Esophagus muscularis mucosa (tissue), 4 donors: ENCODE measurements at regions not wholly inside any gene's neighbourhood (a gene's known extent, or its start where the extent isn't known, plus 50 kb on each side); places are given as distances from the start of the nearest gene placed in this dataset.

Experiments used
- DNase-seq: peaks from one replicate; pipeline ENCODE4 v3.0.0-alpha.2; 2017; ENCODE audit errors: extremely low spot score
- H3K27ac ChIP-seq, 4 donors: fragments of 200-600 bp; sonication (generic); replicated peaks in 1 of 4; 1 replicate in 3 of 4; 2 replicates in 1 of 4; pipeline ENCODE4 v1.5.1; 2016 to 2019; ENCODE audit warnings: mild to moderate bottlenecking in 1 of 4
- H3K27me3 ChIP-seq, 4 donors: fragments of 200-600 bp; sonication (generic); one replicate each; pipeline versions ENCODE4 v1.5.1 to v1.6.0; 2016 to 2019
- H3K36me3 ChIP-seq, 4 donors: fragments of 200-600 bp; sonication (generic); one replicate each; pipeline ENCODE4 v1.5.1; 2016 to 2019
- H3K4me1 ChIP-seq, 4 donors: fragments of 200-600 bp; sonication (generic); one replicate each; pipeline ENCODE4 v1.5.1; 2016 to 2019
- H3K4me3 ChIP-seq, 4 donors: fragments of 200-600 bp; sonication (generic); 1 replicate in 2 of 4; 2 replicates in 2 of 4; pipeline ENCODE4 v1.5.1; 2016 to 2019; ENCODE audit warnings: mild to moderate bottlenecking in 4 of 4, moderate library complexity in 1 of 4
- H3K9me3 ChIP-seq, 4 donors: fragments of 200-600 bp; sonication (generic); 1 replicate in 3 of 4; 2 replicates in 1 of 4; pipeline ENCODE4 v1.5.1; 2016 to 2019
- EP300 ChIP-seq: sonication (generic); formaldehyde crosslinking; IDR thresholded peaks from one replicate; pipeline ENCODE4 v1.6.1; 2017; ENCODE audit warnings: antibody characterized with exemption
- POLR2A ChIP-seq: fragments of 450-650 bp; IDR thresholded peaks from one replicate; pipeline ENCODE4 v1.6.1; 2017; ENCODE audit warnings: antibody characterized with exemption, moderate library complexity, mild to moderate bottlenecking, low read depth
- POLR2AphosphoS5 ChIP-seq, 2 donors: sonication (generic); formaldehyde crosslinking; IDR thresholded peaks; one replicate each; pipeline ENCODE4 v1.6.1; 2017; ENCODE audit warnings: antibody characterized with exemption in 2 of 2
- WGBS: methylation state at CpG from one replicate; pipeline ENCODE4 v1.1.5; 2018; 5-methylcytosine and 5-hydroxymethylcytosine counted together
- intact Hi-C: fragments of 100-400 bp; cut with DNase I; formaldehyde crosslinking; loops from one replicate; pipeline ENCODE4 v1.15.1; 2023
- TF ChIP-seq, protein P1 (sequence below), 3 experiments: fragments of 200-600 bp in 2 of 3; fragments of 450-650 bp in 1 of 3; sonication (generic) in 2 of 3; IDR thresholded peaks; one replicate each; pipeline ENCODE4 v1.5.1; 2017 to 2019; ENCODE audit warnings: antibody characterized with exemption in 3 of 3, mild to moderate bottlenecking in 2 of 3, moderate library complexity in 1 of 3

DNA sequence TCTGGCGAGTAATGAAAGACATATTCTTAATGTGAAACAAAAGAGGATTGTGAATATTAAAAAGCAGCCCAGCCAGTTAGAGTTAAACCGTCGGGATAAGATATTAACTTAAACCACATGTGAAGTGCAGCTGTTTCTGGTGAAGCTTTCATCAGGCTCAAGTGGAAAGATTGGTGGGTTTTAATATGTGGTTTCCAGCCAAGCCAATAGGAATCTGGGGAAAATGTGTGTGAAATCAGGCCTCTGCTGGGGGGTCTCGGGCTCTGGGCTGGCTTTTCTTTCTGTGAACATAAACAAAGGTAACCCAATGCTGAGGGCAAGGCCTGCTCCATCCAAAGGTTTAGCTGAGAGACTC is 279.6 kb downstream of the SLC4A3 start:
- DNase-seq: no peak
- 45% methylated on average over 4 of the region's 4 CpGs for WGBS
- H3K4me1 ChIP-seq: no peaks in the 10 kb centered on the region
- peaks cover 0 to 4% (median 0%) of the 10 kb centered on the region in 4 donors for H3K27me3 ChIP-seq
- TF ChIP-seq, protein P1, sequence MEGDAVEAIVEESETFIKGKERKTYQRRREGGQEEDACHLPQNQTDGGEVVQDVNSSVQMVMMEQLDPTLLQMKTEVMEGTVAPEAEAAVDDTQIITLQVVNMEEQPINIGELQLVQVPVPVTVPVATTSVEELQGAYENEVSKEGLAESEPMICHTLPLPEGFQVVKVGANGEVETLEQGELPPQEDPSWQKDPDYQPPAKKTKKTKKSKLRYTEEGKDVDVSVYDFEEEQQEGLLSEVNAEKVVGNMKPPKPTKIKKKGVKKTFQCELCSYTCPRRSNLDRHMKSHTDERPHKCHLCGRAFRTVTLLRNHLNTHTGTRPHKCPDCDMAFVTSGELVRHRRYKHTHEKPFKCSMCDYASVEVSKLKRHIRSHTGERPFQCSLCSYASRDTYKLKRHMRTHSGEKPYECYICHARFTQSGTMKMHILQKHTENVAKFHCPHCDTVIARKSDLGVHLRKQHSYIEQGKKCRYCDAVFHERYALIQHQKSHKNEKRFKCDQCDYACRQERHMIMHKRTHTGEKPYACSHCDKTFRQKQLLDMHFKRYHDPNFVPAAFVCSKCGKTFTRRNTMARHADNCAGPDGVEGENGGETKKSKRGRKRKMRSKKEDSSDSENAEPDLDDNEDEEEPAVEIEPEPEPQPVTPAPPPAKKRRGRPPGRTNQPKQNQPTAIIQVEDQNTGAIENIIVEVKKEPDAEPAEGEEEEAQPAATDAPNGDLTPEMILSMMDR (IDR thresholded peaks at IDR 0.05): no peak
- H3K36me3 ChIP-seq: no peaks in the 10 kb centered on the region
- H3K27ac ChIP-seq: no peak overlapping the region
- no peak overlapping the region for H3K4me3 ChIP-seq
- no peaks in the 10 kb centered on the region for H3K9me3 ChIP-seq
- intact Hi-C loops: no loop called here

DNA sequence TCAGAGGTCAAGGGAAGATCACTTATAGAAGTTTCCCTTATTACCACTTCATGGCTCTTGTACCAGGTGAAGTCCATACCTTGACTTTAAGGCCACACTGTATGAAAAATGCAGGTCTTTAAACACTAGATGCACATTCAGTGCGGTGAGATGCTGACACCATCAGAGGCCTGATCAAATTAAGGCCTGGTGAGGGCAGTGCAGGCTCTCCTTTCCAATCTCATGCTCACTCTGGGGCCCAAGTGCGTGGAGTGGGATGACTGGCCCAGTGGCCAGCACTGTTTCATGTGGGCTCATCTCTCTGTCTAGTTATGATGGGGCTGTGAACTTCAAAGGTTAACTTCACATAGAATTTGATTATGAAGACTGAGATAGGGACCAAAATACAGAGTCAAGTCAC is 281.1 kb downstream of the SLC4A3 start:
- H3K36me3 ChIP-seq: no peaks in the 10 kb centered on the region
- TF ChIP-seq, protein P1 (IDR thresholded peaks at IDR 0.05): no peak
- TF ChIP-seq POLR2A (no peak), POLR2AphosphoS5 (IDR thresholded peaks at IDR 0.05) (no peak), EP300 (no peak)
- DNase-seq: no peak
- intact Hi-C loops: no loop called here
- H3K9me3 ChIP-seq: no peaks in the 10 kb centered on the region
- no peak overlapping the region for H3K27ac ChIP-seq
- H3K4me1 ChIP-seq: peaks cover 3 to 12% (median 11%) of the 10 kb centered on the region in 4 donors
- H3K27me3 ChIP-seq: no peaks in the 10 kb centered on the region
- WGBS: 89% methylated on average over 2 of the region's 2 CpGs
- no peak overlapping the region for H3K4me3 ChIP-seq

DNA sequence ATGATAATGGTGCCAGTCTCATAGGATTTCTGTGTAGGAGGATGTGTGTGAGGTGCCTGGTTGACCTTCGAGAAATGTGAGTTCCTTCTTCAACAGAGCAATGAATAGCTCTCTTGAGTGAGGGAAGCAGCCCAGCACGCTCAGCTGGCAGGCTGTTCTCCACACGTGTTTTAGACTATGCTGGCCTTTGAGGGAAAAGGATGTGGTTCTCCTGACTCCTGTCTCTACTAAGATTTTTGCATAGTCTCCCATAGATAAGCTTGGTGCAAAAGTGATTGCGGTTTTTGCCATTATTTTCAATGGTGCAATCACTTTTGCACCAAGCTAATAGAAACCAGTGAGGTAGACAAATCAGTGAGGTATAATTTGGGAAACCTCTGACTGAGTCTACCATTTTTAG is 284.1 kb downstream of the SLC4A3 start:
- 93% methylated on average over 4 of the region's 4 CpGs for WGBS
- Histone ChIP-seq H3K27ac (no peak overlapping the region), H3K36me3 (no peaks in the 10 kb centered on the region), H3K9me3 (no peaks in the 10 kb centered on the region), H3K27me3 (no peaks in the 10 kb centered on the region), H3K4me3 (no peak overlapping the region), H3K4me1 (peaks cover 3 to 12% (median 11%) of the 10 kb centered on the region in 4 donors)
- TF ChIP-seq, protein P1 (IDR thresholded peaks at IDR 0.05): no peak
- TF ChIP-seq EP300 (no peak), POLR2AphosphoS5 (IDR thresholded peaks at IDR 0.05) (no peak), POLR2A (no peak)
- intact Hi-C loops: no loop called here
- DNase-seq: no peak

DNA sequence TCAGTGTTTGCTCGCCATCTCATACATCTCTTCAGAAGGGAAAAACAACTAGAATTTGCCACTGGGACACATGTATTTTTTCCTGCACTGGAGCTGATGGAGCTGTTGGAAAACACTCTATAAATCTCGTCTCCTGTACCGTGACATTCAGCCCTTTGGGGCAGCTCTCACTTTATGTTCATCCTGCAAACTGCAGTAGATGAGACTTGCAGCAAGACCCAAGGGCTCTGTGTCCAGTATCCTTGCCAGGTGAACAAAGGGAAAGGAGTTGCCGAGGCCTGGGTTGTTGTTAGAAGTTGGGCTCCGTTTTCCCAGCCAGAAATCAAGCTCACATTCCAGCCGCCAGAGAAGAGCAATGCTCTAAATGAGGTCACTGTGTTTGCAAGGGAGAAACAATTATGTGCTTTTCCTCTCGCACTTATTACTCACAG is 285.1 kb downstream of the SLC4A3 start:
- WGBS: 31% methylated on average over 7 of the region's 7 CpGs
- Histone ChIP-seq H3K27me3 (no peaks in the 10 kb centered on the region), H3K9me3 (no peaks in the 10 kb centered on the region), H3K27ac (no peak overlapping the region), H3K36me3 (no peaks in the 10 kb centered on the region), H3K4me1 (peaks cover 3 to 12% (median 11%) of the 10 kb centered on the region in 4 donors), H3K4me3 (no peak overlapping the region)
- intact Hi-C loops: no loop called here
- no peak for DNase-seq
- no peak for TF ChIP-seq POLR2AphosphoS5 (IDR thresholded peaks at IDR 0.05)
- TF ChIP-seq POLR2A: no peak
- TF ChIP-seq, protein P1 (IDR thresholded peaks at IDR 0.05): peak in 2 of 3 experiments; percentile 31 to 38

DNA sequence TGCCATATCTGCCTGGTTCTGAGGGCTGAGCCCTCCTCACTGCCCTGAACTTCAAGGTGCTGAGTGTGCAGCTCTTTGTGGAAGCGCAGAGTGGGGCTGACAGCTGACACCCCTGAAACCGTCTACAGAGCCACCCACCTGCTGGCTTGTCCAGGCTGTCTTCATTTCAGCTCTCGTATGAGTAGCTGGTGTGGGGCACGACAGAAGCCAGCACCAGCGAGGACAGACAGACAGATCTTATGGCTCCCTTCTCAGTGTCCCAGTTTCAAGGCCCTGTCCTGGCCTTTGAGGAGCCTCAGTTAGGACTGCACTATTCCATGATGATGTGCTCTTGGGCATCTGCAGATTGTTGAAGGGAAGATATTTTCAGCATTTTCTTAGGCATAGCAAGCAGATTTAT is 287.1 kb downstream of the SLC4A3 start:
- Histone ChIP-seq H3K4me3 (no peak overlapping the region), H3K27ac (no peak overlapping the region), H3K27me3 (no peaks in the 10 kb centered on the region), H3K36me3 (no peaks in the 10 kb centered on the region), H3K9me3 (no peaks in the 10 kb centered on the region), H3K4me1 (peaks cover 3 to 12% (median 11%) of the 10 kb centered on the region in 4 donors)
- DNase-seq: no peak
- intact Hi-C loops: no loop called here
- WGBS: 72% methylated on average over 4 of the region's 5 CpGs
- TF ChIP-seq, protein P1 (IDR thresholded peaks at IDR 0.05): no peak
- TF ChIP-seq EP300: no peak
- no peak for TF ChIP-seq POLR2A
- no peak for TF ChIP-seq POLR2AphosphoS5 (IDR thresholded peaks at IDR 0.05)
